ENCODE measurements at regions not wholly inside any gene's neighbourhood (a gene's known extent, or its start where the extent isn't known, plus 50 kb on each side); places are given as distances from the start of the nearest gene placed in this dataset.

- TF ChIP-seq CTCF (IDR thresholded peaks at IDR 0.05) (no peak), POLR2A (IDR thresholded peaks at IDR 0.05) (no peak)
Observed at GRCh38 chr5:167736992-167737391, 554.5 kb upstream of the WWC1 start.
